WERI-Rb-1 (cell line): ENCODE measurements at regions not wholly inside any gene's neighbourhood (a gene's known extent, or its start where the extent isn't known, plus 50 kb on each side); places are given as distances from the start of the nearest gene placed in this dataset.
"Not testable (repeated sequence)": the region's sequence is repeated elsewhere in the genome, so short reads cannot be mapped to it uniquely, and the experiment has no call there.

Experiments
- DNase-seq: peaks from one replicate; pipeline ENCODE4 v3.0.0-alpha.2; 2020
- H3K27ac ChIP-seq: fragments of 250-450 bp; sonication (Bioruptor Pico); 2 replicates; pipeline ENCODE4 v1.5.1; 2020; ENCODE audit warnings: mild to moderate bottlenecking, moderate library complexity
- H3K27me3 ChIP-seq: fragments of 250-450 bp; sonication (Bioruptor Pico); 2 replicates; pipeline ENCODE4 v1.5.1; 2021; ENCODE audit warnings: mild to moderate bottlenecking, low read depth, moderate library complexity; ENCODE audit not compliant: insufficient read depth, severe bottlenecking
- H3K36me3 ChIP-seq: fragments of 250-450 bp; sonication (Bioruptor Pico); 2 replicates; pipeline ENCODE4 v1.5.1; 2020; ENCODE audit warnings: mild to moderate bottlenecking, moderate library complexity
- H3K4me3 ChIP-seq: 2 replicates; pipeline ENCODE4 v1.5.1; 2011; ENCODE audit warnings: low read depth, mild to moderate bottlenecking, control low read depth, low read length
- H3K9me3 ChIP-seq: fragments of 250-450 bp; sonication (Bioruptor Pico); 2 replicates; pipeline ENCODE4 v1.5.1; 2021; ENCODE audit warnings: mild to moderate bottlenecking, moderate library complexity; ENCODE audit not compliant: severe bottlenecking
- CTCF ChIP-seq: IDR thresholded peaks from 2 replicates; pipeline ENCODE4 v1.5.1; 2011; ENCODE audit warnings: low read depth, mild to moderate bottlenecking, control low read depth, inconsistent platforms, low read length

GRCh38 chr22:44639891-44640617, 62.0 kb upstream of the PRR5 start:
- TF ChIP-seq CTCF: peak; percentile 25; the same call in 1 of the 2 replicates
- Histone ChIP-seq H3K27me3 (no peaks in the 10 kb centered on the region), H3K4me3 (no peak overlapping the region), H3K27ac (no peak overlapping the region), H3K9me3 (no peaks in the 10 kb centered on the region), H3K36me3 (no peaks in the 10 kb centered on the region)
- DNase-seq: no peak

GRCh38 chr22:44638971-44639760, 62.8 kb upstream of the PRR5 start:
- peak; percentile 46 for DNase-seq

GRCh38 chr22:44636502-44637206, 65.3 kb upstream of the PRR5 start:
- H3K9me3 ChIP-seq, H3K27me3 ChIP-seq: not testable (repeated sequence)

More at GRCh38 chr22:44638971-44639760, 62.8 kb upstream of the PRR5 start:
- H3K27me3 ChIP-seq: no peaks in the 10 kb centered on the region
- no peak overlapping the region for H3K27ac ChIP-seq
- no peak overlapping the region for H3K4me3 ChIP-seq
- H3K36me3 ChIP-seq: no peaks in the 10 kb centered on the region
- TF ChIP-seq CTCF: no peak
- H3K9me3 ChIP-seq: no peaks in the 10 kb centered on the region

GRCh38 chr22:44635567-44635966, 66.4 kb upstream of the PRR5 start:
- not testable (repeated sequence) for H3K36me3 ChIP-seq, H3K9me3 ChIP-seq, DNase-seq, H3K4me3 ChIP-seq, H3K27ac ChIP-seq, H3K27me3 ChIP-seq

More at GRCh38 chr22:44636502-44637206, 65.3 kb upstream of the PRR5 start:
- H3K4me3 ChIP-seq, H3K27ac ChIP-seq, DNase-seq, H3K36me3 ChIP-seq: not testable (repeated sequence)

GRCh38 chr22:44634426-44635321, 67.3 kb upstream of the PRR5 start:
- Histone ChIP-seq H3K9me3 (no peaks in the 10 kb centered on the region), H3K4me3 (no peak overlapping the region), H3K27me3 (no peaks in the 10 kb centered on the region), H3K36me3 (no peaks in the 10 kb centered on the region), H3K27ac (no peak overlapping the region)
- no peak for TF ChIP-seq CTCF
- DNase-seq: no peak

GRCh38 chr22:44633647-44634046, 68.4 kb upstream of the PRR5 start:
- Histone ChIP-seq H3K36me3 (no peaks in the 10 kb centered on the region), H3K27me3 (no peaks in the 10 kb centered on the region), H3K9me3 (no peaks in the 10 kb centered on the region), H3K4me3 (no peak overlapping the region), H3K27ac (no peak overlapping the region)
- no peak for TF ChIP-seq CTCF
- DNase-seq: no peak
